ENCODE measurements at regions not wholly inside any gene's neighbourhood (a gene's known extent, or its start where the extent isn't known, plus 50 kb on each side); places are given as distances from the start of the nearest gene placed in this dataset.
A peak's percentile ranks its signal among the peaks of the same experiment; 100 is the strongest.
"Not testable (repeated sequence)": the region's sequence is repeated elsewhere in the genome, so short reads cannot be mapped to it uniquely, and the experiment has no call there.

- DNase-seq, result no peak
Measured at GRCh38 chr13:48583859-48584311, 51.0 kb upstream of the RCBTB2 start.

GRCh38 chr13:48585456-48585840, 52.6 kb upstream of the RCBTB2 start:
- DNase-seq, result no peak

DNA sequence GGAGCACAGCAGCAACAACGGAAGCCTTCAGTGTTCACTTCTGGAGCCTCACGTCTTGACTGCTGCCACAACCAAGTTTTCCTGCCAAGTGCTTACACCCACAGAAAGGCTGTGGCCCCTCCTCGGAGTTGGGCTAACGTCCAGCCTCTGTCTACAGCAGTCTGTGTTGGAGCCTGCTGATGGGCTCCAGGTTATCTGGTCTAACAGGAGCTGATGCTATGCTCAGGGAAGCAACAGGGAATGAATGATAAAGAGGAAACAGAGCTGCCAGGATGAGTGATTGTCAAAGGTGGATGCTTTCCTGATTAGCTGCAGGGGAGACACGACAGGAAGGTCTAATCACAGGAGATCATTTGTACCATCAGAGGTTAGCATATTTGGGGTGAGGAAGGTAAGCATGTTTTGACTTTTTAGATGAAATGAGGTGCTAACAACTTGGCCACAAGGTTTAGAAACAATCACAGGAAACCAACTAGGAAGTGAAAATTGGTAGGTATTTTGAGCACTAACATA, 53.8 kb upstream of the RCBTB2 start:
- DNase-seq, result no peak

DNA sequence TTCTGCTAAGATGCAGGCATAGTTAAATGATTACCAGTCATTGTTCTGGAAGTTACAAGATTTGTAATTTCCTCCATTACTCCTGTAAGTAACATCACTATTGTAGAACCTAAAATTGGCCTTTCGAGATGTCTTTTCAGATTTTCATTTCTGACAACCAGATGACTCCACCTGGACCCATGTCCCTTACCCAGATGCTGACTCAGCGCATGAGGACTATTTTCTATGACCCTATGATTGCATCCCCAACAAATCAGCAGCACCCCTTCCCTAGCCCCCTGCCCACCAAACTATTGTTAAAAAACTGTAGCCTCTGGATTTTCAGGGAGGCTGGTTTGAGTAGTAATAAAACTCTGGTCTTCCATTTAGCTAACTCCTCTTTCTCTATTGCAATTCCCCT, 55.2 kb upstream of the RCBTB2 start:
- no peak for DNase-seq

DNA sequence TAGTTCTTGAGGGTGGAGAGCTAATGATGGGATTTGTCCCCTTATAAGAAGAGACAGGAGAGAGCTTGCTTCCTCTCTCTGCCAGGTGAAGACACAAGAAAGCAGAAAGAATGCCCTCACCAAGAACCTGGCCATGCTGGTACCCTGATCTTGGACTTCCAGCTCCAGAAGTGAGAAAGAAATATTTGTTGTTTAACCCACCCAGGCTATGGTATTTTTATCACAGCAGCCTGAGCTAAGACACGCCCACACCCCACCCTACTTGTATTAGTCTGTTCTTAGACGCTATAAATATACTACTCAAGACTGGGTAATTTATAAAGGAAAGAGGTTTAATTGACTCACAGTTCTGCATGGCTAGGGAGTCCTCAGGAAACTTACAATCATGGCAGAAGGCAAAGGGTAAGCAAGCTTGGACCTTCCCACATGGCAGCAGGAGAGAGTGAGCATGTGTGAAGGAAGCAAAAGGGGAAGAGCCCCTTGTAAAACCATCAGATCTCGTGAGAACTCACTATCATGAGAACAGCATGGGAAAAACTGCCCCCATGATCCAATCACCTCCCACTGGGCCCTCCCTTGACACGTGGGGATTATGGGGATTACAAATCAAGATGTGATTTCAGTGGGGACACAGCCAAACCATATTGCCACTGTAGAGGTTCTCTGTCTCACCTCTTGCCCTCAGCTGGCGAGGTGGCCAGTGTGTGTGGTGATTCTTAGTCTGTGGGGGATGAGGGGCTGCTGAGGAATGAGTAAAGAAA, 57.4 kb upstream of the RCBTB2 start:
- DNase-seq, result no peak

DNA sequence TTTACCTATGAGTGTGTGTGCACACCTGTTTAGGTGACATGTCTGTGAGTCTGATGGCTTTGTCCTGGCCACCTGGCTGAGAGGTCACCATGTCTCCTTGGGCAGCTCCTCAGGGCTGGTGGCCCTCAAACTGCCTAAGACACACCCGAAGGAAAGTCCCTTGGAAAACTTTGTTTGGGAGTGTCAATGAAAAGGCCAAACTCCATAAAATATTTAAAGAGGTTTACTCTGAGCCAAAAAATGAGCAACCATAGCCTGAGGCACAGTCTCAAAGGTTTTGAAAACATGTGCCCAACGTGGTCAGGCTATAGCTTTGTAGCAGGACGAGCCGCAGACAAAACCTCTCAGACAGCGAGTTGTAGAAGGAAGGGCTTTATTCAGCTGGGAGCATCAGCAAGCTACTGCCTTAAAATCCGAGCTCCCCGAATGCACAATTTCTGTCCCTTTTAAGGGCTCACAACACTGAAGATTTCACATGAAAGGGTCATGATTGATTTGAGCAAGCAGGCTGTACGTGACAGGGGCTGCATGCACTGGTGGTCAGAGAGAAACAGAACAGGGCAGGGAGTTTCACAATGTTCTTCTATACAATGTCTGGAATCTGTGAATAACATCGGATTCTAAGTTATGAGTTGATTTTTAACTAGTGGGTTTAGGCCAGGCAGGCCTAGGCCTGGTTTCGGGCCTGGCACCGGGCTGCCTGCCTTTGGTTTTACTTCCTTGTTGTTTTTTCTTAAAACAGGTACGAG, 58.4 kb upstream of the RCBTB2 start:
- not testable (repeated sequence) for DNase-seq

- DNase-seq, result no peak
Measured at GRCh38 chr13:48591889-48592687, 59.2 kb upstream of the RCBTB2 start.

GRCh38 chr13:48592688-48593049, 59.8 kb upstream of the RCBTB2 start:
- DNase-seq, result no peak

DNA sequence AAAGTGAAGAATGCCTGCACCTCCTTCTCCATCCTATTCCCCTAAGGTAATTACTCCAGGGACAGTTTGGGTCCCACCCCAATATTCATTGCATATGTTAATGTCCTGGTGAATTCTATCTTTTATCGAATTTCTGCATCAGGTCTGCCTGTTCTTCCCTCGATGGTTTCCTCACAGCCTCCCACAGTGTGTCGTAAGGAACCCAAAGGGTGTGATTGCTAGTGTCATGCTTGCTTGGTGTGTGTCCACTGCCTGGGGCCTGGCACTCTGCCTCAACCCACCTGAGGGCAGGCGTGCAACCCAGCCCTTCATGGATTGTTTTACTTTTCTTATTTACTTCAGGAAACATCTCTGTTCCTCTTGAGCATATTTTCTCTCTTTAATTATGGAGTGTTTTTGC, 60.2 kb upstream of the CYSLTR2 start:
- DNase-seq, result no peak

DNA sequence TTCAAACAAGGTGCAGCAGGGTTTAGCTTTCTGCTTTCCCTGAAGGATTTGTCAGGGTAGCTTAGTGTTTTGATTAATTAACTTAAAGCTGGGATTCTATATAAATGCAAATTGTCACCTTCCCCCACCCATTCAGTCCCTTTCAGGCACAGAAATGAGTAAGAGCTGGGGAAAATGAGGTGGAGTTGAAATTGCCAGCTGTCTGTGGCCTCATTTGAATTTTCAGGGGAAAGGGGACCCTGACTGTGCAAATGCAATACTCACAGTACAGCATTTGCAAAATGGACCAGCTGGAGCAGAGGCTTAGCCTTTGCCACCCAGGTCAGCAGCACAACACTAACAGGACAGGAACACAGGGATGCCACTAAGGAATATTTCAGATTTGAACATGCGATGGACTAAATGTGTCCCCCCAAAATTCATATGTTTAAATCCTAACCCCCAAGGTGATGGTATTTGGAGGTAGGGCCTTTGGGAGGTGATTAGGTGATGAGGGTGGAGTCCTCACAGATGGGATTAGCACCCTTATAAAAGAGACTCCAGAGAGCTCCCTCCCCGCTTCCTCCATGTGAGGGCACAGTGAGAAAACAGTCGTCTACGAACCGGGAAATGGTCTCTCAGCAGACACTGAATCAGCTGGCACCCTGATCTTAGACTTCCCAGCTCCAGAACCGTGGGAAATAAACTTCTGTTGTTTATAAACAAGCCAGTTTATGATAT, 59.5 kb upstream of the CYSLTR2 start:
- DNase-seq, result no peak

DNA sequence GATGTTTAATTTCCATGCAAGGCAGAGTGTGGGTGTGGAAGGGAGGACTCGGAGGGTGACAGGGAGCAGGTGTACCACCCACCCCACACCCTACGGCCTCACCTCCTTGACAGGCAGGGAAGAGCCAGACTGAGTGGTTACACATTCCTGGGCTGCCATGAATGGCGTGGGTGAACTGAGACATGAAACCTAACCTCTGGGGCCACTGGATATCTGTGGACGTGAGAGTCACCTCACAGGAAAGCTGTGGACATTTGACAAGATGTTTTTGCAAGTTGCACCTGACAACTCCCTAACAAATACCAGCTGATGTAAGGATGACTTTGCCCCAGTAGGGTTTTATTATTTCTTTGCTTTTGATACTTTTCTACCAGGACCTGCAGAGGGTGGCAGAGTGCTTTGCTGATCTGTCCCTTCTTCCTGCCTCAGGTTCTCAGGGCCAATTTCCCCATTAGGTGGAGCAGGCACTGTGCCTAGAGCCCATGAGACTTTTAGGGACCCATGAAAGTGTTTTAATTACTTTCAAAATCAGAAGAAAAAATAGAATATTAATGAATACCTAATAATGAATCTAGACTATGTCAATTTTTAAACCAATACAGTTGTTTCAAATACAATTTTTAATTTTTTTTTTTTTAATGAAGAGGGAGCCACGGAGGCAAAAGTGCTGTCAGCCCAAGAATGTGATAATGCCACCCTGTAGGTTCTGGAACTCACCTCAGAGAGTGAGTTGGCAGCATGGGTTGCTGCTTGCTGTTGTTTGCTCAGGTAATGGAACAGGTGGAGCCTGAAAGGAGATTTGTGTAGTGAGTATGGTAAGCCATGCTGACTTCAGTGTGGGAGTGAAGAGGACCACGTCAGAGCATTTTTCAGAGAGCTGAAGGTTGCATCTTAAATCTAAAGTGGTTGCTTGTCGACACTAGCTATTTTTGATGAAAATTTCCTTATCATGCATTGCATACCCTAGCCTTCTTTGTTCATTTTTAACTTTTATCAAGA, 58.0 kb upstream of the CYSLTR2 start:
- DNase-seq, result peak; percentile 49

- peak; percentile 23 for DNase-seq
Measured at GRCh38 chr13:48600374-48601364, 53.1 kb upstream of the CYSLTR2 start.

GRCh38 chr13:48602296-48603016, 51.3 kb upstream of the CYSLTR2 start:
- DNase-seq, result no peak

DNA sequence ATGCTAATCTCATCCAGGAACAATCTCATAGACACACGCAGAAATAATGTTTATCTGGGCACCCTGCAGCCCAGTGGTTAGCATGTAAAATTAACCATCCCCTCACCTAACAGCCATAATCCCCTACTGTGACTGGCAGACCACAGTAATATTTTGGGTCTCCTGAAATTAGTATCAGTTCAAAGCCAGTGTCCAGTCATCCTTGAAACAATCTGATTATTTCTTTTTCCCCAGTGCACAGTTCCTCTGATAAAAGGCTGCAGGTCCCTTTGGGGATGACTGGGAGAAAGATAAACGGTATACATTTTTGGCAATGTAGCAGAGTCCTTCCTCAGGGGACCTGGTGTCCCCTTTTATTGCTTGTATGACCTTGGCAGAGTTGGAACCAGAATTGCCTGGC, 50.4 kb upstream of the CYSLTR2 start:
- no peak for DNase-seq

Measured in GDM1 (cell line).